GM19438 (cell line): ENCODE measurements at regions not wholly inside any gene's neighbourhood (a gene's known extent, or its start where the extent isn't known, plus 50 kb on each side); places are given as distances from the start of the nearest gene placed in this dataset.

Source experiments
- ATAC-seq: cut with Tn5 transposase; IDR thresholded peaks from one replicate; pipeline ENCODE4 v1.9.1; 2021; ENCODE audit warnings: low read depth; ENCODE audit not compliant: unreplicated experiment

- ATAC-seq: no peak
Observed at GRCh38 chr20:39333211-39333610, 371.1 kb downstream of the DHX35 start.

GRCh38 chr20:39328347-39328746 lies 366.2 kb downstream of the DHX35 start:
- no peak for ATAC-seq

GRCh38 chr20:39326050-39326449 lies 363.9 kb downstream of the DHX35 start:
- no peak for ATAC-seq

- no peak for ATAC-seq
Observed at GRCh38 chr20:39318911-39319310, 356.8 kb downstream of the DHX35 start.

GRCh38 chr20:39312676-39313075 lies 350.5 kb downstream of the DHX35 start:
- ATAC-seq: no peak

GRCh38 chr20:39311851-39312506 lies 349.8 kb downstream of the DHX35 start:
- ATAC-seq: no peak

- ATAC-seq: no peak
Observed at GRCh38 chr20:39310363-39310995, 348.3 kb downstream of the DHX35 start.

GRCh38 chr20:39309458-39309857 lies 347.3 kb downstream of the DHX35 start:
- no peak for ATAC-seq

- no peak for ATAC-seq
Observed at GRCh38 chr20:39302312-39302711, 340.2 kb downstream of the DHX35 start.

GRCh38 chr20:39299783-39300182 lies 337.6 kb downstream of the DHX35 start:
- no peak for ATAC-seq

GRCh38 chr20:39298571-39299506 lies 336.7 kb downstream of the DHX35 start:
- ATAC-seq: no peak

GRCh38 chr20:39298121-39298520 lies 336.0 kb downstream of the DHX35 start:
- no peak for ATAC-seq

GRCh38 chr20:39295301-39295700 lies 333.2 kb downstream of the DHX35 start:
- ATAC-seq: no peak

GRCh38 chr20:39294137-39294725 lies 332.1 kb downstream of the DHX35 start:
- no peak for ATAC-seq

GRCh38 chr20:39292193-39292736 lies 330.1 kb downstream of the DHX35 start:
- ATAC-seq: no peak

- ATAC-seq: no peak
Observed at GRCh38 chr20:39291301-39291700, 329.2 kb downstream of the DHX35 start.

- no peak for ATAC-seq
Observed at GRCh38 chr20:39290575-39290974, 328.4 kb downstream of the DHX35 start.

GRCh38 chr20:39289831-39290230 lies 327.7 kb downstream of the DHX35 start:
- no peak for ATAC-seq

GRCh38 chr20:39289316-39289715 lies 327.2 kb downstream of the DHX35 start:
- no peak for ATAC-seq

- ATAC-seq: no peak
Observed at GRCh38 chr20:39283464-39283863, 321.3 kb downstream of the DHX35 start.

GRCh38 chr20:39282619-39283092 lies 320.5 kb downstream of the DHX35 start:
- ATAC-seq: no peak
